A673 (cell line): ENCODE measurements at regions not wholly inside any gene's neighbourhood (a gene's known extent, or its start where the extent isn't known, plus 50 kb on each side); places are given as distances from the start of the nearest gene placed in this dataset.
"Not testable (repeated sequence)": the region's sequence is repeated elsewhere in the genome, so short reads cannot be mapped to it uniquely, and the experiment has no call there.

Source experiments
- CTCF ChIP-seq: fragments of 300-800, 200-600 bp; sonication (generic); conservative IDR thresholded peaks from 2 replicates; pipeline ENCODE4 v1.5.1; 2017; ENCODE audit warnings: low read depth, mild to moderate bottlenecking, antibody characterized with exemption, low read length, moderate library complexity, mixed read lengths
- EZH2 ChIP-seq: fragments of 200-600 bp; sonication (generic); IDR thresholded peaks from 2 replicates; pipeline ENCODE4 v1.6.1; 2017; ENCODE audit warnings: borderline replicate concordance, low read depth, mild to moderate bottlenecking, mixed read lengths, antibody characterized with exemption, low read length; ENCODE audit not compliant: poor library complexity, severe bottlenecking

- not testable (repeated sequence) for TF ChIP-seq CTCF, EZH2
Measured at GRCh38 chr20:12145951-12146350, 228.3 kb downstream of the BTBD3 start.
